ENCODE measurements at regions not wholly inside any gene's neighbourhood (a gene's known extent, or its start where the extent isn't known, plus 50 kb on each side); places are given as distances from the start of the nearest gene placed in this dataset.
"Not testable (repeated sequence)": the region's sequence is repeated elsewhere in the genome, so short reads cannot be mapped to it uniquely, and the experiment has no call there.

DNA sequence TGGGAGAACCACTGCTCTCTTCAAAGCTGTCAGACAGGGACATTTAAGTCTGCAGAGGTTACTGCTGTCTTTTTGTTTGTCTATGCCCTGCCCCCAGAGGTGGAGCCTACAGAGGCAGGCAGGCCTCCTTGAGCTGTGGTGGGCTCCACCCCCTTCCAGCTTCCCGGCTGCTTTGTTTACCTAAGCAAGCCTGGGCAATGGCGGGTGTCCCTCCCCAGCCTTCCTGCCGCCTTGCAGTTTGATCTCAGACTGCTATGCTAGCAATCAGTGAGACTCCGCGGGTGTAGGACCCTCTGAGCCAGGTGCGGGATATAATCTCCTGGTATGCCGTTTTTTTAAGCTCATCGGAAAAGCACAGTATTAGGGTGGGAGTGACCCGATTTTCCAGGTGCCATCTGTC, 141.0 kb downstream of the PLPPR4 start:
- not testable (repeated sequence) for TF ChIP-seq CTCF (IDR thresholded peaks at IDR 0.05; ENCODE audit: low read depth, low read length, missing input control); JUND (IDR thresholded peaks at IDR 0.05); REST (IDR thresholded peaks at IDR 0.05); TAF1 (conservative IDR thresholded peaks at IDR 0.05); EGR1 (IDR thresholded peaks at IDR 0.05; ENCODE audit: low read depth in 2 of 2); ATF3 (IDR thresholded peaks at IDR 0.05); YY1 (IDR thresholded peaks at IDR 0.05)
